GM21825 (cell line): ENCODE measurements at regions not wholly inside any gene's neighbourhood (a gene's known extent, or its start where the extent isn't known, plus 50 kb on each side); places are given as distances from the start of the nearest gene placed in this dataset.
A peak's percentile ranks its signal among the peaks of the same experiment; 100 is the strongest.

Experiments
- ATAC-seq: cut with Tn5 transposase; IDR thresholded peaks from one replicate; pipeline ENCODE4 v1.9.1; 2021; ENCODE audit warnings: mild to moderate bottlenecking, moderate library complexity; ENCODE audit not compliant: unreplicated experiment

- no peak for ATAC-seq
Observed at GRCh38 chr1:221408117-221408803, 333.6 kb downstream of the DUSP10 start.

- no peak for ATAC-seq
Observed at GRCh38 chr1:221411283-221411682, 330.6 kb downstream of the DUSP10 start.

- no peak for ATAC-seq
Observed at GRCh38 chr1:221414772-221415539, 326.9 kb downstream of the DUSP10 start.

GRCh38 chr1:221415651-221416050 is 326.2 kb downstream of the DUSP10 start:
- ATAC-seq: no peak

GRCh38 chr1:221416142-221416541 is 325.7 kb downstream of the DUSP10 start:
- ATAC-seq: no peak

- no peak for ATAC-seq
Observed at GRCh38 chr1:221416723-221417122, 325.2 kb downstream of the DUSP10 start.

GRCh38 chr1:221418346-221418745 is 323.5 kb downstream of the DUSP10 start:
- no peak for ATAC-seq

- ATAC-seq: no peak
Observed at GRCh38 chr1:221419513-221420095, 322.3 kb downstream of the DUSP10 start.

GRCh38 chr1:221429264-221429663 is 312.6 kb downstream of the DUSP10 start:
- ATAC-seq: no peak

- no peak for ATAC-seq
Observed at GRCh38 chr1:221430152-221430960, 311.5 kb downstream of the DUSP10 start.

- ATAC-seq: no peak
Observed at GRCh38 chr1:221431068-221431651, 310.7 kb downstream of the DUSP10 start.

- no peak for ATAC-seq
Observed at GRCh38 chr1:221431961-221432360, 309.9 kb downstream of the DUSP10 start.

GRCh38 chr1:221435504-221435904 is 306.4 kb downstream of the DUSP10 start:
- ATAC-seq: no peak

GRCh38 chr1:221437171-221437570 is 304.7 kb downstream of the DUSP10 start:
- no peak for ATAC-seq

- ATAC-seq: no peak
Observed at GRCh38 chr1:221437926-221438325, 304.0 kb downstream of the DUSP10 start.

- peak; percentile 92 for ATAC-seq
Observed at GRCh38 chr1:221439008-221439746, 302.7 kb downstream of the DUSP10 start.

GRCh38 chr1:221439747-221440501 is 302.0 kb downstream of the DUSP10 start:
- ATAC-seq: no peak

- ATAC-seq: no peak
Observed at GRCh38 chr1:221440658-221441057, 301.2 kb downstream of the DUSP10 start.

GRCh38 chr1:221442056-221442455 is 299.8 kb downstream of the DUSP10 start:
- ATAC-seq: no peak
